GM19324 (cell line): ENCODE measurements at regions not wholly inside any gene's neighbourhood (a gene's known extent, or its start where the extent isn't known, plus 50 kb on each side); places are given as distances from the start of the nearest gene placed in this dataset.
"Not testable (repeated sequence)": the region's sequence is repeated elsewhere in the genome, so short reads cannot be mapped to it uniquely, and the experiment has no call there.

ENCODE experiments used
- ATAC-seq: cut with Tn5 transposase; IDR thresholded peaks from one replicate; pipeline ENCODE4 v1.9.1; 2021; ENCODE audit warnings: mild to moderate bottlenecking, moderate library complexity; ENCODE audit not compliant: unreplicated experiment, low FRiP score

GRCh38 chr2:84071050-84071449 is 388.0 kb downstream of the SUCLG1 start:
- ATAC-seq: no peak

- no peak for ATAC-seq
These were observed 393.2 kb downstream of the SUCLG1 start for GRCh38 chr2:84065857-84066256.

- ATAC-seq: no peak
These were observed 401.0 kb downstream of the SUCLG1 start for GRCh38 chr2:84057917-84058560.

GRCh38 chr2:84055816-84056215 is 403.3 kb downstream of the SUCLG1 start:
- no peak for ATAC-seq

GRCh38 chr2:84054577-84054976 is 404.5 kb downstream of the SUCLG1 start:
- not testable (repeated sequence) for ATAC-seq

- no peak for ATAC-seq
These were observed 406.2 kb downstream of the SUCLG1 start for GRCh38 chr2:84052913-84053312.

GRCh38 chr2:84052043-84052442 is 407.0 kb downstream of the SUCLG1 start:
- no peak for ATAC-seq

- no peak for ATAC-seq
These were observed 410.1 kb downstream of the SUCLG1 start for GRCh38 chr2:84048964-84049363.

- no peak for ATAC-seq
These were observed 417.6 kb downstream of the SUCLG1 start for GRCh38 chr2:84041506-84041905.

GRCh38 chr2:84040281-84040680 is 418.8 kb downstream of the SUCLG1 start:
- no peak for ATAC-seq

GRCh38 chr2:84038866-84039265 is 420.2 kb downstream of the SUCLG1 start:
- no peak for ATAC-seq

GRCh38 chr2:84033347-84033974 is 425.6 kb downstream of the SUCLG1 start:
- ATAC-seq: peak; percentile 51

GRCh38 chr2:84031312-84032050 is 427.6 kb downstream of the SUCLG1 start:
- no peak for ATAC-seq

- ATAC-seq: no peak
These were observed 429.0 kb downstream of the SUCLG1 start for GRCh38 chr2:84029903-84030575.

- ATAC-seq: no peak
These were observed 432.3 kb downstream of the SUCLG1 start for GRCh38 chr2:84026818-84027217.

- no peak for ATAC-seq
These were observed 436.2 kb downstream of the SUCLG1 start for GRCh38 chr2:84022810-84023431.

GRCh38 chr2:84017010-84017409 is 442.1 kb downstream of the SUCLG1 start:
- ATAC-seq: no peak

- ATAC-seq: no peak
These were observed 442.9 kb downstream of the SUCLG1 start for GRCh38 chr2:84016183-84016582.

GRCh38 chr2:83997889-83998288 is 461.2 kb downstream of the SUCLG1 start:
- ATAC-seq: no peak

- ATAC-seq: no peak
These were observed 464.4 kb downstream of the SUCLG1 start for GRCh38 chr2:83994633-83995179.
